ENCODE measurements at regions not wholly inside any gene's neighbourhood (a gene's known extent, or its start where the extent isn't known, plus 50 kb on each side); places are given as distances from the start of the nearest gene placed in this dataset.

- no peaks in the 10 kb centered on the region for H3F3A ChIP-seq (ENCODE audit: insufficient read depth)
- H3K27ac ChIP-seq (ENCODE audit: low read depth, low read length): no peak overlapping the region
- no peaks in the 10 kb centered on the region for H3K79me2 ChIP-seq (ENCODE audit: insufficient read depth, low read length)
- no peaks in the 10 kb centered on the region for H3K27me3 ChIP-seq (ENCODE audit: low read length)
- no peak overlapping the region for H3K9ac ChIP-seq (ENCODE audit: low read length)
- H3K9me3 ChIP-seq (ENCODE audit: insufficient read depth, low read length): no peaks in the 10 kb centered on the region
- no peak overlapping the region for H3K4me3 ChIP-seq (ENCODE audit: insufficient read depth, low read length, poor library complexity, severe bottlenecking)
- TF ChIP-seq CTCF (IDR thresholded peaks at IDR 0.05; ENCODE audit: insufficient read depth, low read length, poor library complexity, severe bottlenecking) (no peak), EZH2phosphoT487 (conservative IDR thresholded peaks at IDR 0.05; ENCODE audit: low read length) (no peak)
- no peaks in the 10 kb centered on the region for H3K36me3 ChIP-seq (ENCODE audit: low read length)
- H2AFZ ChIP-seq (ENCODE audit: low read depth, low read length, severe bottlenecking): no peak overlapping the region
- no peaks in the 10 kb centered on the region for H3K9me2 ChIP-seq (replicated peaks; ENCODE audit: insufficient read depth, low read length)
- no peak overlapping the region for H3K4me2 ChIP-seq (ENCODE audit: low read depth, low read length, poor library complexity, severe bottlenecking)
- H4K20me1 ChIP-seq (ENCODE audit: low read depth, low read length): no peaks in the 10 kb centered on the region
These were observed 864.4 kb upstream of the KLHL29 start for GRCh38 chr2:22520369-22521288.

GRCh38 chr2:22521620-22522019 lies 863.4 kb upstream of the KLHL29 start:
- no peak overlapping the region for H2AFZ ChIP-seq (ENCODE audit: low read depth, low read length, severe bottlenecking)
- no peaks in the 10 kb centered on the region for H3K9me2 ChIP-seq (replicated peaks; ENCODE audit: insufficient read depth, low read length)
- H3K27me3 ChIP-seq (ENCODE audit: low read length): no peaks in the 10 kb centered on the region
- no peak overlapping the region for H3K4me2 ChIP-seq (ENCODE audit: low read depth, low read length, poor library complexity, severe bottlenecking)
- H3K27ac ChIP-seq (ENCODE audit: low read depth, low read length): no peak overlapping the region
- H3K4me3 ChIP-seq (ENCODE audit: insufficient read depth, low read length, poor library complexity, severe bottlenecking): no peak overlapping the region
- no peaks in the 10 kb centered on the region for H4K20me1 ChIP-seq (ENCODE audit: low read depth, low read length)
- TF ChIP-seq CTCF (IDR thresholded peaks at IDR 0.05; ENCODE audit: insufficient read depth, low read length, poor library complexity, severe bottlenecking) (no peak), EZH2phosphoT487 (conservative IDR thresholded peaks at IDR 0.05; ENCODE audit: low read length) (no peak)
- no peak overlapping the region for H3K9ac ChIP-seq (ENCODE audit: low read length)
- no peaks in the 10 kb centered on the region for H3K9me3 ChIP-seq (ENCODE audit: insufficient read depth, low read length)
- H3K36me3 ChIP-seq (ENCODE audit: low read length): no peaks in the 10 kb centered on the region
- no peaks in the 10 kb centered on the region for H3K79me2 ChIP-seq (ENCODE audit: insufficient read depth, low read length)
- no peaks in the 10 kb centered on the region for H3F3A ChIP-seq (ENCODE audit: insufficient read depth)

GRCh38 chr2:22525681-22526080 lies 859.3 kb upstream of the KLHL29 start:
- Histone ChIP-seq H3K27ac (ENCODE audit: low read depth, low read length) (no peak overlapping the region), H3K4me3 (ENCODE audit: insufficient read depth, low read length, poor library complexity, severe bottlenecking) (no peak overlapping the region), H3K36me3 (ENCODE audit: low read length) (no peaks in the 10 kb centered on the region), H3K9me2 (replicated peaks; ENCODE audit: insufficient read depth, low read length) (no peaks in the 10 kb centered on the region), H3K27me3 (ENCODE audit: low read length) (no peaks in the 10 kb centered on the region), H3K9me3 (ENCODE audit: insufficient read depth, low read length) (no peaks in the 10 kb centered on the region), H3F3A (ENCODE audit: insufficient read depth) (no peaks in the 10 kb centered on the region), H3K9ac (ENCODE audit: low read length) (no peak overlapping the region), H4K20me1 (ENCODE audit: low read depth, low read length) (no peaks in the 10 kb centered on the region), H3K4me2 (ENCODE audit: low read depth, low read length, poor library complexity, severe bottlenecking) (no peak overlapping the region), H3K79me2 (ENCODE audit: insufficient read depth, low read length) (no peaks in the 10 kb centered on the region), H2AFZ (ENCODE audit: low read depth, low read length, severe bottlenecking) (no peak overlapping the region)
- no peak for TF ChIP-seq CTCF (IDR thresholded peaks at IDR 0.05; ENCODE audit: insufficient read depth, low read length, poor library complexity, severe bottlenecking)
